DMS79 (cell line): ENCODE measurements at regions not wholly inside any gene's neighbourhood (a gene's known extent, or its start where the extent isn't known, plus 50 kb on each side); places are given as distances from the start of the nearest gene placed in this dataset.

Source experiments
- DNase-seq: peaks from one replicate; lab custom pipeline; 2025; lab: John Stamatoyannopoulos, UW

DNA sequence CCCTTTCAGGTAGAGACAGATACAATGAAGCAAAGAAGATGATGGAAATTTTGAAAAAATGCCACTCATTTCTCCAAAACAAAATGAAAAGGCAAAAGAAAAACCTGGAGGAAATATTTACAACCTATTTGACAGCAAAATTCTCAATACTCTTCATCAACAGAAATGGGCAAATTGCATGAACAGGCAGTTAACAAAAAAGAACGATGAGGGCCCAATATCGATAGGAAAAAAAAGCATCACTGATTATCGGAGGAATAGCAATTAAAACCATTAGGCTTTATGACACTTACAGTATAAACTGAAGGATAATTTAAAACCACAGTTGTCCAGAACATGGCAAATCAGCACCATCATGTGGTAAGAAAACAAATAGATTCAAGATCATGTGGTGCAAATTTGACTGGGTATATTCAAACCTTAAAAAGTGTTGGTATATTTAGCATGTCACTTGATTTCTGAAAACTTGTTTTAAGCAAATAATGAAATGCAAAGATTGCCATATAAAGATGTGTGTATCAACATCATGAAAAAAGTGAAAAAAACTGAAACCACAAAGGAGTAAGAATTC, 222.9 kb downstream of the BRD1 start:
- no peak for DNase-seq

DNA sequence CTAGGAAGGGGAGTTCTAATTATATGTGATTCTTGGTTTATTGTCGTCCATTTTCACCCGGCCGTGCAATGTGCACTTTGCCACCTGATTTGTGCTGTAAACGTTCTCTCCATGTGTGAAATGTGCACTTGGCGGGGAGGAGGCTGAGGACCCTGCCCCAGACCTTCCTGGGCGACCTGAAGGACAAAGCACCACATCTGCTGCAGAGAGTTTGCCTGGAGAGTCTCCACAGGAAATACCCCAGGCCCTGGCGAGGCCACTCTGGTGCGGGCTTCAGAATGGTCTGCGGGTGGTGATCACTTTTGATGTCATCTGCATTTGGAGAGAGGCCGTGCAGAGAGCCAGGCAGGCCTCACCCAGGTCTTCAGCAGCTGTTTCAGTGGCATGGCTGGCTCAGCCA, 224.7 kb downstream of the BRD1 start:
- no peak for DNase-seq

GRCh38 chr22:49602481-49602880, 225.2 kb downstream of the BRD1 start:
- DNase-seq, result no peak

GRCh38 chr22:49601614-49602321, 225.9 kb downstream of the BRD1 start:
- no peak for DNase-seq

DNA sequence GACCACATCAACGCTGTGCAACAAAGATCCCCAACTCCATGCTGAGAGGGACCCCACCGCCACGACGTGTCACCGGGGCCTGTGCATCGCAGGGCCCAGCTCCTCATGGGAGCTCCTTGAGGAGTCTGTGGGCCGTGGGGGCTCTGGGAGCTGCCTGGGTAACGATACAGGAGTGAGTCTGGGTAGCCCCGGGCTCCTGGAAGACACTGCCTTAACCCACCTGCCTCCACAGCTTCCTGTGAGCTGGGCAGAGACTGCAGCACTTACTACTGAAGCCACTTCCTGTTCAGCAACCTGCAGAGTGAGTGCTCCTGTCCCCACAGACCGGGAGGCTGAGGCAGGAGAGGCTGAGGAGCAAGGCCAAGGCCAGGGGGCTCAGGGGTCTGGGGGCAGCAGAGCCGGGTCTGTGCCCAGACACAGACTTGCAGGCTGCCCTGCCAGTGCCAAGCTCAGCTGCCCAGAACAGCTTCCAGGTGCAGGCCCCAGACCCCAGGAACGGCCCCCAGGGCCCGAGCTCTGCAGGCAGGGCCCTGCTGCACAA, 226.7 kb downstream of the BRD1 start:
- DNase-seq, result no peak

- no peak for DNase-seq
Observed at GRCh38 chr22:49600468-49600867, 227.2 kb downstream of the BRD1 start.

- DNase-seq, result no peak
Observed at GRCh38 chr22:49599691-49600455, 227.8 kb downstream of the BRD1 start.

DNA sequence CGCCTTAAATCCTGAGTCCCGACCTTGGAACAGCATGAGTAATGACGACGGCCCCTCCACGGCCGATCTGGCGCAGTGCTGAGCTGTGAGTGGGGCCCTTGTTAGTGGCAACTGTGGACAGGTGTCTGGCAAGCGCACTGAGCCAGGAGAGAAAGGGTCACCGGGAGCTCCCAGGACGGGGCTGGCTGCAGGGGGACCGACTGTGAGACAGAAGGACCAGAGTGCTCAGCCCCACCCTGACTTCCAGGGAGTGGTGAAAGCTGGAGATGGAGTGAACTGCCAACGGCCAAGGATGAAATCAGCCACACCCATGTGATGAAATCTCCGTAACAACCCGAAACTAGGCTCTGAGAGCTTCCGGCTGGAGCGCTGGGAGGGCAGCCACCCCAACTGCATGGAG, 228.6 kb downstream of the BRD1 start:
- no peak for DNase-seq

DNA sequence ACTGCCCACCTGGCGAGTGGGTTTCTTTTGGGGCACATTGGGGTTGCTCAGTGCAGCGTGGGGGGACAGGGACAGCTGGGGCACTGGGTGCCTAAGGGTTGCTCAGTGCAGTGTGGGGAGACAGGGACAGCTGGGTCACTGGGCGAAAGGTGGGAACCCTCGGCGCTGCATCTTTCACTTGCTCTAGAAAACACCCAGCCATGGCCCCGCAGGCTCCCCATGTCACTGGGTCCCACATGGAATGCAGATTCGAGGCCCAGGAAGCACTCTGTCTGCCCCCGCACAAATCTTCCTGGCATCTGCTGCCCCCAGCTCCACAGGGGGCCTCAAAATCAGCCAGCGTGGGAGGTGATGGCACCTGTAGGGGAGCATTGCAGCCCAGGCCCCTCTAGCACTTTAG, 229.3 kb downstream of the BRD1 start:
- no peak for DNase-seq

- no peak for DNase-seq
Observed at GRCh38 chr22:49597428-49598039, 230.1 kb downstream of the BRD1 start.

- DNase-seq, result no peak
Observed at GRCh38 chr22:49595465-49596078, 232.1 kb downstream of the BRD1 start.

DNA sequence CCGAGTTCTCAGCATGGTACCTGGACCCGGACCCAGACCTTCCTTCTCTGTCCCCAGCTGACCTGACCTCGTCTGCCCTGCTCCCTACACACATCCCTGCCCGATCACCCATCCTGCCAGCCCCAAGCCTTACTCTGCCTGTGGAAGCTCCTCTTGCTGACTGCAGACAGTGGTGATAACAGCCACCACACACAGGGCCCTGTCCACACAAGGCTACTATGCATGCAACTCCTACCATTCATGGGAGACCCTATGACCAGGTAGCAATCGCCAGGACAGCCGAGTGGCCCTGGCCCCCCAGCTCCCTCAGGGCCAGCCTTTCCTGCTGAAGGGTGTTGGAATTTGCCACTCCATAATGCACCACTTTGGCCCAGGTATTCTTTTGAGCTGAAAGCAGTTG, 233.6 kb downstream of the BRD1 start:
- no peak for DNase-seq

GRCh38 chr22:49593509-49593908, 234.2 kb downstream of the BRD1 start:
- no peak for DNase-seq

DNA sequence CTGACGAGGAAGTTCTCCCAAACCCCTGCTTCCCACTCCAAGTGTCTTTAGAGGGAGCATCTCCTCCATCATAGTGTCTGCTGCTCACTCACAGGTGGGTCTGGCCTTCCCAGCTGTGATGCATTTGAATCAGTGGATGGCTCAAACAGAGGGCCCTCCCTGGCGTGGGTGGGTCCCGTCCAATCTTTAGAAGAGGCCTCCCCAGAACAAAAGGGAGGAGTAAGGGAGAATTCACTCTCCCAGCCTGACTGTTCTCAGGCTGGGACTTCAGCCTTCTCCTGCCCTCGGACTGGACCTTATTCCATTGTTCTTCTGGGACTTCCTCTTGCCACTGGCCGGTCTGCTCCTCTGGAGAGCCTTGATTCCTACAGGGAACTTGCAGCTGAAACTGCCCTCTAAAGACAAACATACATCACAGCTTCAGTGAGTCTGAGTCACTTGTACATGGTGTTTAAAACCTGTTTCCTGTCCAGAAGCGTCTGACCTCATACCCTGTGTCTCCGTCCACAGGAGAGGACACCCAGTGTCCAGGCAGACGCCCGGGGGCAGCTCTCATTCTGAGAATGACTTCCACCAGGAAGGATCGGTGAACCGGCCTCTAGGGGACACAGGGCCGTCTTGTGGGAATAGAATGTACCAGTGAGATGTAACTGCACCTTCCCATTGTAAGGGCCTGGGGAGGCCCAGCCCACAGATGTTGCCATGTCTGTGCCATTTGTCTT, 234.7 kb downstream of the BRD1 start:
- no peak for DNase-seq

DNA sequence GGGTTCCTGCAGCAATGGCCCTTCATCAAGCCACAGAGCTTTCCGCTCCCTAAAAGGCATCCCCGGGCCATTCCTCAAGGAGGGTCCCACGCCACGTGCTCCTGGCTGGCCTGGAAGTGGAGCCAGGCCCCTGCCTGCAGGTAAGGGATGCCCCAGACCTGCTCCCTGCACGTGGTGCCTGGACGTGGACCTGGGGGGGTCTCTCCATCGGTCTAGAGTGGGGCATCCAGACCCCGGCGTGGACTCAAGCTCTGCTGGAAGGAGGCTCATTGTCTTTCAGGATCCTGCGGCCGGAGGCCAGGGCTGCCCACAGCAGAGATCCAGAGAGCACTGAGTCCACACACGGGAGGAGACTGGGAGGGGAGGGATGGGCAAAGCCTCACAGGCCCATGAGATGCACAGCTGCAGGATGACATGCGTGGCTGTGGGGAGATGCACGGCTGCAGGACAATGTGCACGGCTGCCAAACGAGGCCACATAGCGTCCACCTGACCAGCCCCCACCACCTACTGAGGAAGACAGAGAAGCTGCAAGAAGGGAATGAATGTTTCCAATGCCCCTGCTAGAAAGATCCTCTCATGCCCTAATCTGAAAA, 236.7 kb downstream of the BRD1 start:
- no peak for DNase-seq

- no peak for DNase-seq
Observed at GRCh38 chr22:49590381-49590780, 237.3 kb downstream of the BRD1 start.

DNA sequence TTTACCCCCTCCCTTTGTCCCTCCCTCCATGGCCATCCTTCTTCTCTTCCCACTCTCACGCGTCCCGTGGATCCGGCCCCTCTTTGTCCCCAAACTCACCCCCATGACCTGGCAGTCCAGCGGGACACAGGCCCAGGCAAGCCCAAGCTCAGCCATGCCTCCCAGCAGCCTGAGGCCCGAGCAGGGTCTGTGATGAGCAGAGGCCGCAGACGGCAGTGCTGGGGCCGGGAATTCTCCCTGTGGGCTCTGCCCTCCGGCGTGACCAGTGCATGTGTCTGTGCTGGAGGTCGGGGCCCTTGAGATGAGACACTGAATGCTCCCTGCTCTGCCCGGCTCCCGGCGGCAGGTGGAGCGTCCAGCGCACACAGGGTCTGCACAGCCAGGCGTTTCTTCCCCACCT, 237.9 kb downstream of the BRD1 start:
- no peak for DNase-seq

- no peak for DNase-seq
Observed at GRCh38 chr22:49589301-49589700, 238.4 kb downstream of the BRD1 start.

DNA sequence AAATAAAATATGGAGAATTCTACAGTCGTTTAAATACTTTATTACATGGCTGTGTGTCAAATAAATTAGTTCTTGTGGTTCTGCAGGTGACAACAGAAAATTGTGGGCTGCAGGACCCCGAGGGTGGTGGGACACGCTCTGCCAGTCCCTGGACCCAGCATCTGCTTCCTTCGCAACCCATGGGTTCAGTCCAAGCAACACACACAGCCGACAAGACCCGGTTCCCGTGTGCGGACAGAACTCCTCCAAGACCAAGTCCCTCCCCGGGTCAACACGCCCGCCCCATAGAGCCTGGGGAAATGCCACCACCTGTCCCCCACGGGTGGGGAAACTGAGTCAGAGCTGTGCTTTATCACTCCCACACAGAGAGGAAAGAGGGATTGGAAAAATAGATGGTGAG, 238.9 kb downstream of the BRD1 start:
- DNase-seq, result no peak

DNA sequence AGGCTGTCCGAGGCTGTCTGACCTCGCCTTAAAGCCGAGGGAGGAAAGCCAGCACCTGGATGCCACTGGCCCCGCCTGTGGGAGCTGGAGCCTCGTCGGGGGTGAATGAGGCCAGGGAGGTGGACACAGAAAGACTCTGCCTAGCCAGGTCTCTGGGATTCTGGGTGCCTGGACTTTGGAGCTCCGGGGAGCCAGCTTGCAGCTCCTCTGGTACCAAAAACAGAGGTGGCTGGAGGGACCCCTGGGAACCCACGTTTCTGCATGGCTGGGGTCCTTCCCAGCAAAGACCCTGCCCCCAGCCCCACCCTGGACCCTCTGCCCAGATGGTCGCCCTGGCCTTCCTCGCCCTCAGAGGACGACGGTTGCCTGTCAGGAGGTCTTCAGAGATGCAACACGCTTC, 239.7 kb downstream of the BRD1 start:
- DNase-seq, result no peak

- no peak for DNase-seq
Observed at GRCh38 chr22:49587421-49587820, 240.3 kb downstream of the BRD1 start.
